Cardiac fibroblast (primary cell): ENCODE measurements at regions not wholly inside any gene's neighbourhood (a gene's known extent, or its start where the extent isn't known, plus 50 kb on each side); places are given as distances from the start of the nearest gene placed in this dataset.

ENCODE experiments used
- DNase-seq, 2 donors: peaks; one replicate each; pipeline versions ENCODE4 v3.0.0 to v3.0.0-alpha.2; 2010; ENCODE audit warnings: low read depth in 2 of 2
- H3K4me3 ChIP-seq, 2 donors: replicated peaks in 1 of 2; 1 replicate in 1 of 2; 2 replicates in 1 of 2; pipeline ENCODE4 v1.5.1; 2011; ENCODE audit warnings: low read depth in 2 of 2, low read length in 2 of 2, mild to moderate bottlenecking in 2 of 2, moderate library complexity in 1 of 2
- TF ChIP-seq, protein P1 (sequence below): IDR thresholded peaks from one replicate; pipeline ENCODE4 v1.5.1; 2011; ENCODE audit warnings: low read depth, mild to moderate bottlenecking, low read length, inconsistent platforms

DNA sequence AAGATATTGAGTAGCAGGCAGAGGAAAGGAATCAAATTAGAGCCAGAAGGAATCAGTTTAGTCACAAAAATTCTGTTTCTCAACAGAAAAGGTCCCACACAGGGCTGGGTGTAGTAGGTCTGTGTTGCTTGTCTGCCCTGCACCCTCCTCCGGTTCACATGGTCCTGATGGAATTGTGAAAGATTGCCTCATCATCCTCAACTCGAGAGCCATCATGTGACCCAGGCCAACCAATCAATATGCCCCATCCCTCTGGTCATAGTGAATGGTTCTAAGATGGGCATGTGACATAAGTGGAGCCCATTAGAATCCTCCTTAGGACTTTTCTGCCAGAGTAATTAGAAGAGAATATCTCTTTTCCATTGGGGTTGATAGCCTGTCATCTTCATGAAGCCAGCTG lies 56.7 kb upstream of the RAD23B start:
- TF ChIP-seq, protein P1, sequence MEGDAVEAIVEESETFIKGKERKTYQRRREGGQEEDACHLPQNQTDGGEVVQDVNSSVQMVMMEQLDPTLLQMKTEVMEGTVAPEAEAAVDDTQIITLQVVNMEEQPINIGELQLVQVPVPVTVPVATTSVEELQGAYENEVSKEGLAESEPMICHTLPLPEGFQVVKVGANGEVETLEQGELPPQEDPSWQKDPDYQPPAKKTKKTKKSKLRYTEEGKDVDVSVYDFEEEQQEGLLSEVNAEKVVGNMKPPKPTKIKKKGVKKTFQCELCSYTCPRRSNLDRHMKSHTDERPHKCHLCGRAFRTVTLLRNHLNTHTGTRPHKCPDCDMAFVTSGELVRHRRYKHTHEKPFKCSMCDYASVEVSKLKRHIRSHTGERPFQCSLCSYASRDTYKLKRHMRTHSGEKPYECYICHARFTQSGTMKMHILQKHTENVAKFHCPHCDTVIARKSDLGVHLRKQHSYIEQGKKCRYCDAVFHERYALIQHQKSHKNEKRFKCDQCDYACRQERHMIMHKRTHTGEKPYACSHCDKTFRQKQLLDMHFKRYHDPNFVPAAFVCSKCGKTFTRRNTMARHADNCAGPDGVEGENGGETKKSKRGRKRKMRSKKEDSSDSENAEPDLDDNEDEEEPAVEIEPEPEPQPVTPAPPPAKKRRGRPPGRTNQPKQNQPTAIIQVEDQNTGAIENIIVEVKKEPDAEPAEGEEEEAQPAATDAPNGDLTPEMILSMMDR: no peak
- peak in 1 of 2 donors; percentile 47 for DNase-seq
- H3K4me3 ChIP-seq: no peak overlapping the region

DNA sequence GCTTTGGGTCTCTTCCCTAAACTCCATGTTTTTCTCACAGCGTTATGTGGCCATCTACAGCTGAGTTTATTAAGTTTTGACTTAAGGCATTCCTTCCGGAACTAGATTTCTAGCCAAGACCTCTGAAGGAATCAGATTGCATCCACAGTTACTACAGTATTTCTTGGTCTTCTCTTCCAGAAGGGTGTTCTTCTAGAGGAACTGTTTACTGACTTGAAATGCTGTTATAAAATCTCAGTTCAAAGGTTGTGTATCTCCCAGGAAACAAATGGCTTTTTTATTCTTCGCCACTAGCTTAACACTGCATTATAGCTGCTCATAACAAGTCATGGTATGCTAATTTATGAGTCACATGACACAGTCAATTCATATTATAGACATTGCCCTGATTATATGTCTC lies 55.3 kb upstream of the RAD23B start:
- TF ChIP-seq, protein P1: no peak
- H3K4me3 ChIP-seq: no peak overlapping the region
- peak in 1 of 2 donors; percentile 37 for DNase-seq

DNA sequence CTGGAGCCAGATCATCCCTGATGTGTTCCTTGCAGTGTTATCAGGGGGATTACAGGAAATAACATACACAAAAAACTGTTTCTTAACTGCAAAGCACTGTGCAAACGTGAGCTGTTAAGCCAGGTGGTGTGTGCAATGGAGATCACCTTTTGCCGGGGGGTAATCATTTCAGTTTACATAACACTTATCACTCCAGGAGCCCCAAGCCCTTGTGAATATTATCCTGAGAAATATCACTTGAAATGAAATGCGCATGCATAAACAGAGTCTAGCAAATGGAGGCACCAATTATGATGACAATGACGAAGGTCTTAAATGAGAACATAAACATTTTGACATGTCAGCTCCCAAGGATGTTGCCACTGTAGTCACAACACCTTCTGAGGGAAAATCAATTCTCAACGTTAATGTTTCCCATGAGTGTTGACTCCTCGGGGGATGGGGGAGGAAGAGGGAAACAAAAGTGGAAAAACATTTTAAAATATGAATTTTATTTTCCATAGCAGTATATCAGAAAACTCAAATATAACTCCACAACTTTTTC lies 54.5 kb upstream of the RAD23B start:
- TF ChIP-seq, protein P1: no peak
- DNase-seq: no peak
- no peak overlapping the region for H3K4me3 ChIP-seq

DNA sequence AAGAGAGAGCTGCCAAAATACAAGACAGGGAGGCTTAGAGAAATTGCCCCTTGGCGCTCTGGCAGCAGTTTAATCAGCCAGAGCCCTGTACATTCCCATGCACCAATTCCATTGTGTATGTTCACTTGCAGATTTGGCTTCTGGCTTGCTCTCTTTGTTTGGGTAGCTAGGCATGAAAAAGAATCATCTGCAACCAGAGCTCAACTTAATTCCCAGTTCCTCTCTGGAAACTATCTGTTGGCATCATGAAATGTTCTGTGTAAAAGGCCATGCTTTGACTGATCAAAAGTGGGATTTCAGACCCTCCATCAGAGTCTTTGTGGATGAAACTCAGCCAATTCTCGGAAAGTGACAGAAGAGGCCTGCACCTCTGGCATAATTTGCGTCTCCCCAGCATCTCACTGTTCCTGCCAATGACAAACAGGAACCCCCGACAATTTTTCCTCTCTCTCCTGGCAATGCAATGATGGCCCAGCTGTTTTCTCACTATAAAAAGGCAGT lies 53.8 kb upstream of the RAD23B start:
- no peak for DNase-seq
- no peak overlapping the region for H3K4me3 ChIP-seq
- TF ChIP-seq, protein P1: no peak
